Testis (tissue), 2 donors: ENCODE measurements at regions not wholly inside any gene's neighbourhood (a gene's known extent, or its start where the extent isn't known, plus 50 kb on each side); places are given as distances from the start of the nearest gene placed in this dataset.

Source experiments
- DNase-seq: peaks from one replicate; pipeline ENCODE4 v3.0.0-alpha.2; 2019
- H3K27ac ChIP-seq, 2 donors: fragments of 200-600 bp; sonication (generic); one replicate each; pipeline ENCODE4 v1.5.1; 2019
- H3K27me3 ChIP-seq: fragments of 200-600 bp; sonication (generic); one replicate; pipeline ENCODE4 v1.5.1; 2019
- H3K36me3 ChIP-seq: fragments of 200-600 bp; sonication (generic); one replicate; pipeline ENCODE4 v1.5.1; 2017; ENCODE audit warnings: low read depth; ENCODE audit errors: missing control alignments
- H3K4me1 ChIP-seq: fragments of 200-600 bp; sonication (generic); one replicate; pipeline ENCODE4 v1.5.1; 2019
- H3K4me3 ChIP-seq, 2 donors: fragments of 200-600 bp; sonication (generic); one replicate each; pipeline ENCODE4 v1.5.1; 2017 to 2019
- H3K9me3 ChIP-seq: fragments of 200-600 bp; sonication (generic); one replicate; pipeline ENCODE4 v1.5.1; 2017
- CTCF ChIP-seq, 3 experiments: fragments of 450-650 bp in 2 of 3; fragments of 200-600 bp in 1 of 3; sonication (generic) in 1 of 3; IDR thresholded peaks; one replicate each; pipeline ENCODE4 v1.5.1; 2016 to 2019; ENCODE audit warnings: antibody characterized with exemption in 3 of 3, mild to moderate bottlenecking in 2 of 3, moderate library complexity in 1 of 3
- POLR2A ChIP-seq: fragments of 450-650 bp; IDR thresholded peaks from one replicate; pipeline ENCODE4 v1.6.1; 2017; ENCODE audit warnings: antibody characterized with exemption, mild to moderate bottlenecking, moderate library complexity
- WGBS, 2 donors: methylation state at CpG; one replicate each; pipeline ENCODE4 v1.1.5; 2018; 5-methylcytosine and 5-hydroxymethylcytosine counted together
- intact Hi-C: fragments of 100-400 bp; cut with DNase I; formaldehyde crosslinking; loops from one replicate; pipeline ENCODE4 v1.15.1; 2023; ENCODE audit warnings: low total_unique reads

GRCh38 chr6:163954088-163954775 is 539.7 kb downstream of the QKI start:
- no peak for DNase-seq
- Histone ChIP-seq H3K27me3 (no peaks in the 10 kb centered on the region), H3K9me3 (no peaks in the 10 kb centered on the region), H3K27ac (no peak overlapping the region), H3K36me3 (no peaks in the 10 kb centered on the region), H3K4me1 (peaks cover 8% of the 10 kb centered on the region), H3K4me3 (no peak overlapping the region)
- intact Hi-C loops = loop anchor here (10.0 kb wide), 2 partner anchors 529 to 769 kb away; no protein-coding TSS in a partner anchor
- WGBS, 2 donors = 50 to 59% methylated on average over 5 of the region's 5 CpGs
- TF ChIP-seq CTCF (IDR thresholded peaks at IDR 0.05) = no peak
- no peak for TF ChIP-seq POLR2A

GRCh38 chr6:163952005-163952404 is 537.5 kb downstream of the QKI start:
- intact Hi-C loops = loop anchor here (10.0 kb wide), 2 partner anchors 527 to 767 kb away; no protein-coding TSS in a partner anchor
- 73 to 78% methylated on average over 6 of the region's 6 CpGs for WGBS, 2 donors
- Histone ChIP-seq H3K27me3 (no peaks in the 10 kb centered on the region), H3K4me1 (peaks cover 8% of the 10 kb centered on the region), H3K9me3 (no peaks in the 10 kb centered on the region), H3K4me3 (peak overlapping the region in 1 of 2 donors; percentile 25), H3K36me3 (no peaks in the 10 kb centered on the region), H3K27ac (no peak overlapping the region)
- no peak for DNase-seq
- no peak for TF ChIP-seq POLR2A

GRCh38 chr6:163951326-163951725 is 536.8 kb downstream of the QKI start:
- intact Hi-C loops = loop anchor here (10.0 kb wide), 2 partner anchors 527 to 767 kb away; no protein-coding TSS in a partner anchor

GRCh38 chr6:163950159-163950558 is 535.6 kb downstream of the QKI start:
- no peak for TF ChIP-seq CTCF (IDR thresholded peaks at IDR 0.05)
- TF ChIP-seq POLR2A = no peak
- Histone ChIP-seq H3K4me3 (no peak overlapping the region), H3K27me3 (no peaks in the 10 kb centered on the region), H3K4me1 (no peaks in the 10 kb centered on the region), H3K9me3 (no peaks in the 10 kb centered on the region), H3K36me3 (no peaks in the 10 kb centered on the region), H3K27ac (no peak overlapping the region)
- WGBS, 2 donors = 88 to 91% methylated on average over 3 of the region's 3 CpGs
- no peak for DNase-seq
- intact Hi-C loops = loop anchor here (10.0 kb wide), 2 partner anchors 525 to 765 kb away; no protein-coding TSS in a partner anchor

More at GRCh38 chr6:163951326-163951725, 536.8 kb downstream of the QKI start:
- Histone ChIP-seq H3K36me3 (no peaks in the 10 kb centered on the region), H3K4me3 (peak overlapping the region in 1 of 2 donors; percentile 25), H3K9me3 (no peaks in the 10 kb centered on the region), H3K27ac (no peak overlapping the region), H3K4me1 (peaks cover 2% of the 10 kb centered on the region), H3K27me3 (no peaks in the 10 kb centered on the region)
- DNase-seq = no peak
- TF ChIP-seq POLR2A (no peak), CTCF (IDR thresholded peaks at IDR 0.05) (no peak)
- WGBS, 2 donors = 75 to 81% methylated on average over 5 of the region's 5 CpGs

- H3K4me1 ChIP-seq = no peaks in the 10 kb centered on the region
- 93 to 94% methylated on average over 4 of the region's 4 CpGs for WGBS, 2 donors
- intact Hi-C loops = no loop called here
- H3K36me3 ChIP-seq = no peaks in the 10 kb centered on the region
- H3K4me3 ChIP-seq = no peak overlapping the region
- no peak overlapping the region for H3K27ac ChIP-seq
- no peaks in the 10 kb centered on the region for H3K9me3 ChIP-seq
- no peaks in the 10 kb centered on the region for H3K27me3 ChIP-seq
- TF ChIP-seq CTCF (IDR thresholded peaks at IDR 0.05) = no peak
- TF ChIP-seq POLR2A = no peak
- no peak for DNase-seq
These were observed 534.9 kb downstream of the QKI start for GRCh38 chr6:163949431-163949830.
